Mucosa of stomach (tissue), 1 donor: ENCODE measurements at regions not wholly inside any gene's neighbourhood (a gene's known extent, or its start where the extent isn't known, plus 50 kb on each side); places are given as distances from the start of the nearest gene placed in this dataset.

Experiments used
- H3K27me3 ChIP-seq: one replicate; pipeline ENCODE4 v1.7.0; 2013; ENCODE audit warnings: mild to moderate bottlenecking, low read length; ENCODE audit not compliant: control insufficient read depth, insufficient read depth
- H3K36me3 ChIP-seq: one replicate; pipeline ENCODE4 v1.7.0; 2013; ENCODE audit warnings: low read length; ENCODE audit not compliant: control insufficient read depth, insufficient read depth
- H3K4me1 ChIP-seq: one replicate; pipeline ENCODE4 v1.7.0; 2013; ENCODE audit warnings: mild to moderate bottlenecking, low read length; ENCODE audit not compliant: control insufficient read depth, insufficient read depth
- H3K4me3 ChIP-seq: one replicate; pipeline ENCODE4 v1.7.0; 2013; ENCODE audit warnings: low read length
- H3K9ac ChIP-seq: one replicate; pipeline ENCODE4 v1.7.0; 2013; ENCODE audit warnings: mild to moderate bottlenecking, low read length, moderate library complexity
- H3K9me3 ChIP-seq: one replicate; pipeline ENCODE4 v1.7.0; 2013; ENCODE audit warnings: mild to moderate bottlenecking, low read length, moderate library complexity; ENCODE audit not compliant: control insufficient read depth
- donor health status: Pancreatic carcinoma.

GRCh38 chr1:87955038-87955437 is 626.4 kb downstream of the LMO4 start:
- H3K27me3 ChIP-seq = no peaks in the 10 kb centered on the region

GRCh38 chr1:87956072-87956471 is 627.4 kb downstream of the LMO4 start:
- H3K4me1 ChIP-seq = peaks cover 9% of the 10 kb centered on the region
- H3K27me3 ChIP-seq = no peaks in the 10 kb centered on the region
- H3K9ac ChIP-seq = no peak overlapping the region
- no peaks in the 10 kb centered on the region for H3K9me3 ChIP-seq
- H3K36me3 ChIP-seq = no peaks in the 10 kb centered on the region
- H3K4me3 ChIP-seq = no peak overlapping the region

More at GRCh38 chr1:87955038-87955437, 626.4 kb downstream of the LMO4 start:
- Histone ChIP-seq H3K9ac (no peak overlapping the region), H3K4me3 (no peak overlapping the region), H3K4me1 (peaks cover 9% of the 10 kb centered on the region), H3K36me3 (no peaks in the 10 kb centered on the region), H3K9me3 (no peaks in the 10 kb centered on the region)

GRCh38 chr1:87956750-87957149 is 628.1 kb downstream of the LMO4 start:
- Histone ChIP-seq H3K9me3 (no peaks in the 10 kb centered on the region), H3K9ac (no peak overlapping the region), H3K4me3 (no peak overlapping the region), H3K27me3 (no peaks in the 10 kb centered on the region), H3K36me3 (no peaks in the 10 kb centered on the region), H3K4me1 (peaks cover 9% of the 10 kb centered on the region)

DNA sequence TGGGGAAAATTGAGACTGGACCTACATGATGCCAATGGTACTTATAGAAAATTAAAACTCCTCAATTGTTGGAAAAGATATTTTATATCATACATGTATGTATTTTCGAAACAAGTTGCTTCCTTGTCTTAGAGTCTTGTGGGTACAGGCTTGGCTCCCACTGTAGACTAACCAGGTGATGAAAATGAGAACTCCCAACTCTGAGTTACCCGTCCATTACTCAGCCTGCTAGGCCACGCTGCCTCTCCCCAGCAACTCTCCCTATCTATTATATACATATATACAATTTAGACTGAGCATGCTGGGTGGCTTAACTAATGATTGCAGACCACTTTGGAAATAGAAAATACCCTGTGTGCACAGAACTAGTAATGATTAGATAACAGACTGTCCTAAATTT is 628.7 kb downstream of the LMO4 start:
- Histone ChIP-seq H3K9me3 (no peaks in the 10 kb centered on the region), H3K27me3 (no peaks in the 10 kb centered on the region), H3K4me3 (no peak overlapping the region), H3K9ac (no peak overlapping the region), H3K4me1 (peaks cover 9% of the 10 kb centered on the region), H3K36me3 (no peaks in the 10 kb centered on the region)

- Histone ChIP-seq H3K9ac (no peak overlapping the region), H3K27me3 (no peaks in the 10 kb centered on the region), H3K36me3 (no peaks in the 10 kb centered on the region), H3K9me3 (no peaks in the 10 kb centered on the region), H3K4me3 (no peak overlapping the region), H3K4me1 (peaks cover 9% of the 10 kb centered on the region)
Measured at GRCh38 chr1:87958201-87958600, 629.5 kb downstream of the LMO4 start.

DNA sequence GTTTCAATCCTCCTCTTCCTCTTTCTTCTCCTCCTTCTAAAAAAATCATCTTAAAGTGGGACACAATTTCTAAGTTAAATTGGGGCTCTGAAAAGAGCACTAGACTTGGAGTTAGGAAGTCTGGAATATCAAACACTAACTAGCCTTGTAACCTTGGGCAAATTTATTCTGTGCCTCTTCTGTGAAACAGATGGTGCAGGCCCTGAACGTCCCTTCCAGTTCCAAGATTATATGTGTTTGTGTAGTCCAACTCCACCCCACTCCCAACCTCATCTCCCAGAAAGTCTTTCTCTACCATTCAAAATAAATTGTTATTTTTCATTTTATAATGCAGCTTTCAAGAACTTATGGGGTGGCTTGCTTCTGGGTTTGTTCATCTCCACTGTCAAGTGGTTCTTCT is 630.0 kb downstream of the LMO4 start:
- no peaks in the 10 kb centered on the region for H3K27me3 ChIP-seq
- H3K36me3 ChIP-seq = no peaks in the 10 kb centered on the region
- H3K9me3 ChIP-seq = no peaks in the 10 kb centered on the region
- H3K4me1 ChIP-seq = peaks cover 5% of the 10 kb centered on the region
- no peak overlapping the region for H3K4me3 ChIP-seq
- H3K9ac ChIP-seq = no peak overlapping the region

GRCh38 chr1:87959236-87959635 is 630.6 kb downstream of the LMO4 start:
- Histone ChIP-seq H3K9me3 (no peaks in the 10 kb centered on the region), H3K27me3 (no peaks in the 10 kb centered on the region), H3K4me3 (no peak overlapping the region), H3K9ac (no peak overlapping the region), H3K4me1 (no peaks in the 10 kb centered on the region), H3K36me3 (no peaks in the 10 kb centered on the region)

DNA sequence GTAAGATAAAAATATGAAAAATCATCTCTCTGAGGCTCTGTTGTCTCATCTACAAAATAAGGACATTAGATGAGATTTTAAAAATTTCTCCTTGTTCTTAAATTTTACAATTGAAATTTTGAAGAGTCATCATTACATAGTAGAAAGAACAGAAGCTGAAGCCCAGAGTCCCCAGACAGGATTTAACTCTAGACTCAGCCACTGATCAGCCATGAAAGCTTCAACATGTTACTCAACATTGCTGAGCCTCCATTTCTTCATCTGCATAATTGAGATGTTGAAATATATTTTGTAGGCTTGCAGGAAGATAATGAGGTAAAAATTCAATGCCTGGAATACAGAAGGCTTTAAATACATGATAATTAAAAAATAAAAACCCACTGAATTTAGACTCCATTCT is 633.3 kb downstream of the LMO4 start:
- no peak overlapping the region for H3K4me3 ChIP-seq
- no peaks in the 10 kb centered on the region for H3K4me1 ChIP-seq
- H3K36me3 ChIP-seq = no peaks in the 10 kb centered on the region
- no peaks in the 10 kb centered on the region for H3K27me3 ChIP-seq
- H3K9ac ChIP-seq = no peak overlapping the region
- H3K9me3 ChIP-seq = no peaks in the 10 kb centered on the region

DNA sequence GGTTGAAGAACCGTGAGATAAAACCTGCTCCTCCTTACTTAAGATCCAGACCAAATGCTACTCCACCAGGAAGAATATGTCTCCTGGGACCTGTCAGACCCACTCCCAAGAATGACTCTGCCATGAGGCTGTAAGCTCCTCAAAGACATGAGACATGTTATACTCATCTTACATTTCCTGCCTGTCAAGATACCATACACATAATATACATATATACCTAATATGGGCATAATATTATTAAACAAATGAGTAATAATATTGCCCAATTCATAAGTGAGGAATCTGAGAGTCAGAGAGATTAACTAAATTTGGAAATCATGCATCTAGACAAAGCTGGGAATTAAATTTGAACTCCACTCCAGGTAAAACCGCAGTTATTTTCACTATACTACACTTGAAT is 634.9 kb downstream of the LMO4 start:
- H3K36me3 ChIP-seq = no peaks in the 10 kb centered on the region
- no peaks in the 10 kb centered on the region for H3K9me3 ChIP-seq
- no peaks in the 10 kb centered on the region for H3K27me3 ChIP-seq
- no peak overlapping the region for H3K9ac ChIP-seq
- no peak overlapping the region for H3K4me3 ChIP-seq
- H3K4me1 ChIP-seq = no peaks in the 10 kb centered on the region

GRCh38 chr1:87965193-87965592 is 636.5 kb downstream of the LMO4 start:
- no peaks in the 10 kb centered on the region for H3K36me3 ChIP-seq
- no peak overlapping the region for H3K4me3 ChIP-seq
- H3K9ac ChIP-seq = no peak overlapping the region
- no peaks in the 10 kb centered on the region for H3K9me3 ChIP-seq
- no peaks in the 10 kb centered on the region for H3K4me1 ChIP-seq
- no peaks in the 10 kb centered on the region for H3K27me3 ChIP-seq

GRCh38 chr1:87968197-87968955 is 639.7 kb downstream of the LMO4 start:
- Histone ChIP-seq H3K4me3 (no peak overlapping the region), H3K9me3 (no peaks in the 10 kb centered on the region), H3K4me1 (no peaks in the 10 kb centered on the region), H3K27me3 (no peaks in the 10 kb centered on the region), H3K9ac (no peak overlapping the region), H3K36me3 (no peaks in the 10 kb centered on the region)

DNA sequence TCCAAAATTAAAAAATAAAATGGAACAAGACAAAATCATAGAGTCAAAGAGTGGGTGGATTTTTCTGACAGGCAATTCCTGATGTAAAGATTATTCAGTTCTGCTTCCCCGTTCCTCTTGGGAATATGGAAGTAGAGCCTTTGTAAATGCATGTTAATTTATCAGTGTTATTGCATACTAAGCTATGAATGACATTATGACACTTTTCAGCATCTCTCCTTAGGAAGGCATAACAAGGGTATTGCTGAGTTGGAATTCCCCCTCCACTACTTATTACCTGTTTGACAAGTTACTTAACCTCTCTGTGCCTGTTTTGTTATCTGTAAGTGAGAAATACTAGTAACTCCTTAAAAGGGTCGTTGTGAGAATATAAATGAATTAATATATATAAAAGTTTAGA is 640.4 kb downstream of the LMO4 start:
- Histone ChIP-seq H3K36me3 (no peaks in the 10 kb centered on the region), H3K27me3 (no peaks in the 10 kb centered on the region), H3K9me3 (no peaks in the 10 kb centered on the region), H3K9ac (no peak overlapping the region), H3K4me3 (no peak overlapping the region), H3K4me1 (no peaks in the 10 kb centered on the region)

DNA sequence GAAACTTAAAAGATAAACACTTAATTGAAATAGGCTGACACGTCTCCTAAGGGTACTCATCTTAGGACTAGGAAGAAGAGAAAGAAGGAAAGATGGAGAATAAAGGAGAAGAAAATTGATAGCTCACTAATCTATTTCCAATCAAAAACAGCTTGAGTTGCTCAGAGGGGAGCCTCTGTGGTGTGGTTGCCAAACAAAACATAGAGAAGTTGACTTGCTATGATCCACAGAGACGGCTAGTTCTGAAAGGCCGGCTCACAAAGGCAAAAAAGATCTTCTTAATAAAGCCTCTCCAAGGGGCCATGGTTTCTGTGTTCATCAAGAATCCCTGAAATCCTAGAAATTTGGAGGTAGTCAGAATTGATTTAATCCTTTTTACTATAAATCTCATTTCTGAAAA is 644.1 kb downstream of the LMO4 start:
- H3K4me3 ChIP-seq = no peak overlapping the region
- H3K9ac ChIP-seq = no peak overlapping the region
- H3K9me3 ChIP-seq = no peaks in the 10 kb centered on the region
- no peaks in the 10 kb centered on the region for H3K27me3 ChIP-seq
- no peaks in the 10 kb centered on the region for H3K4me1 ChIP-seq
- H3K36me3 ChIP-seq = no peaks in the 10 kb centered on the region
